CD4-positive, alpha-beta memory T cell (primary cell): ENCODE measurements at regions not wholly inside any gene's neighbourhood (a gene's known extent, or its start where the extent isn't known, plus 50 kb on each side); places are given as distances from the start of the nearest gene placed in this dataset.

Experiments used
- CTCF ChIA-PET: fragments of 350-600 bp; sonication (Branson Sonifier 250); formaldehyde crosslinking; loops from one replicate; lab custom pipeline; 2021; ENCODE audit warnings: inconsistent platforms; ENCODE audit not compliant: partially characterized antibody; lab: Charles Lee
- POLR2A ChIA-PET: fragments of 350-600 bp; sonication (Branson Sonifier 250); formaldehyde crosslinking; loops from one replicate; lab custom pipeline; 2021; ENCODE audit not compliant: partially characterized antibody; lab: Charles Lee
- DNase-seq, 5 donors: peaks; one replicate each; pipeline versions ENCODE4 v3.0.0 to v3.0.0-alpha.2; 2020 to 2022; ENCODE audit warnings: mixed read lengths in 1 of 5
- H3K27ac ChIP-seq: one replicate; pipeline ENCODE4 v1.7.0; 2013; ENCODE audit warnings: low read depth, low read length
- H3K27me3 ChIP-seq: 2 replicates; pipeline ENCODE4 v1.7.0; 2013; ENCODE audit warnings: mild to moderate bottlenecking, low read length, moderate library complexity; ENCODE audit not compliant: insufficient read depth
- H3K36me3 ChIP-seq: 2 replicates; pipeline ENCODE4 v1.7.0; 2013; ENCODE audit warnings: mild to moderate bottlenecking, low read length, moderate library complexity; ENCODE audit not compliant: insufficient read depth
- H3K4me1 ChIP-seq: 2 replicates; pipeline ENCODE4 v1.7.0; 2013; ENCODE audit warnings: mild to moderate bottlenecking, low read length, moderate library complexity; ENCODE audit not compliant: insufficient read depth
- H3K4me3 ChIP-seq, 2 donors: one replicate each; pipeline ENCODE4 v1.7.0; 2013; ENCODE audit warnings: low read length in 2 of 2, mild to moderate bottlenecking in 1 of 2
- H3K9me3 ChIP-seq, 2 donors: one replicate each; pipeline ENCODE4 v1.7.0; 2013; ENCODE audit warnings: low read length in 2 of 2, control low read depth in 1 of 2; ENCODE audit not compliant: control insufficient read depth in 1 of 2
- H3K27ac Mint-ChIP-seq, 7 donors: one replicate each; pipeline ENCODE4 v1.8.0; 2020 to 2021; ENCODE audit warnings: mixed read lengths in 7 of 7, mild to moderate bottlenecking in 6 of 7, inconsistent platforms in 3 of 7, moderate library complexity in 3 of 7
- H3K27me3 Mint-ChIP-seq, 2 donors: one replicate each; pipeline ENCODE4 v1.8.0; 2020 to 2021; ENCODE audit warnings: mixed read lengths in 2 of 2
- H3K36me3 Mint-ChIP-seq, 2 donors: one replicate each; pipeline ENCODE4 v1.8.0; 2020 to 2021; ENCODE audit warnings: mixed read lengths in 2 of 2, inconsistent platforms in 1 of 2, mild to moderate bottlenecking in 1 of 2
- H3K4me1 Mint-ChIP-seq, 4 donors: one replicate each; pipeline ENCODE4 v1.8.0; 2020 to 2021; ENCODE audit warnings: mixed read lengths in 4 of 4, mild to moderate bottlenecking in 1 of 4
- H3K4me3 Mint-ChIP-seq, 8 donors: one replicate each; pipeline ENCODE4 v1.8.0; 2020 to 2021; ENCODE audit warnings: mixed read lengths in 8 of 8, mild to moderate bottlenecking in 7 of 8, moderate library complexity in 6 of 8, inconsistent platforms in 3 of 8
- H3K9me3 Mint-ChIP-seq, 8 donors: one replicate each; pipeline ENCODE4 v1.8.0; 2020 to 2021; ENCODE audit warnings: mixed read lengths in 8 of 8, mild to moderate bottlenecking in 5 of 8, inconsistent platforms in 3 of 8, moderate library complexity in 1 of 8
- intact Hi-C: fragments of 100-400 bp; cut with micrococcal nuclease; formaldehyde crosslinking; loops from one replicate; pipeline ENCODE4 v1.15.1; 2023

GRCh38 chr5:3835811-3836210 is 240.2 kb downstream of the IRX1 start:
- Mint-ChIP-seq H3K9me3 (peaks cover 0 to 14% (median 5%) of the 10 kb centered on the region in 8 donors), H3K4me1 (no peaks in the 10 kb centered on the region), H3K36me3 (no peaks in the 10 kb centered on the region), H3K4me3 (no peak overlapping the region), H3K27ac (no peak overlapping the region), H3K27me3 (no peaks in the 10 kb centered on the region)
- Histone ChIP-seq H3K27ac (no peak overlapping the region), H3K4me3 (no peak overlapping the region), H3K36me3 (no peaks in the 10 kb centered on the region), H3K27me3 (no peaks in the 10 kb centered on the region), H3K4me1 (no peaks in the 10 kb centered on the region), H3K9me3 (no peaks in the 10 kb centered on the region)
- DNase-seq: no peak
- ChIA-PET CTCF (no interaction called here), POLR2A (no interaction called here)
- intact Hi-C loops: no loop called here

GRCh38 chr5:3836528-3836927 is 240.9 kb downstream of the IRX1 start:
- ChIA-PET CTCF (no interaction called here), POLR2A (no interaction called here)
- Histone ChIP-seq H3K27me3 (no peaks in the 10 kb centered on the region), H3K4me3 (no peak overlapping the region), H3K4me1 (no peaks in the 10 kb centered on the region), H3K36me3 (no peaks in the 10 kb centered on the region), H3K9me3 (no peaks in the 10 kb centered on the region), H3K27ac (no peak overlapping the region)
- intact Hi-C loops: no loop called here
- H3K9me3 Mint-ChIP-seq: peaks cover 0 to 13% (median 5%) of the 10 kb centered on the region in 8 donors
- no peaks in the 10 kb centered on the region for H3K4me1 Mint-ChIP-seq
- no peak for DNase-seq
- no peak overlapping the region for H3K27ac Mint-ChIP-seq
- no peaks in the 10 kb centered on the region for H3K27me3 Mint-ChIP-seq
- H3K36me3 Mint-ChIP-seq: no peaks in the 10 kb centered on the region
- H3K4me3 Mint-ChIP-seq: no peak overlapping the region

GRCh38 chr5:3837506-3837905 is 241.9 kb downstream of the IRX1 start:
- H3K36me3 Mint-ChIP-seq: no peaks in the 10 kb centered on the region
- intact Hi-C loops: no loop called here
- no peaks in the 10 kb centered on the region for H3K4me1 ChIP-seq
- H3K9me3 ChIP-seq: no peaks in the 10 kb centered on the region
- ChIA-PET POLR2A (no interaction called here), CTCF (no interaction called here)
- H3K36me3 ChIP-seq: no peaks in the 10 kb centered on the region
- H3K4me3 ChIP-seq: no peak overlapping the region
- H3K27me3 ChIP-seq: no peaks in the 10 kb centered on the region
- H3K27ac Mint-ChIP-seq: no peak overlapping the region
- H3K4me1 Mint-ChIP-seq: no peaks in the 10 kb centered on the region
- no peak overlapping the region for H3K4me3 Mint-ChIP-seq
- no peak for DNase-seq
- peaks cover 2 to 13% (median 5%) of the 10 kb centered on the region in 8 donors for H3K9me3 Mint-ChIP-seq
- H3K27me3 Mint-ChIP-seq: no peaks in the 10 kb centered on the region
- no peak overlapping the region for H3K27ac ChIP-seq

GRCh38 chr5:3839151-3839550 is 243.5 kb downstream of the IRX1 start:
- no peak overlapping the region for H3K4me3 Mint-ChIP-seq

GRCh38 chr5:3842591-3842990 is 247.0 kb downstream of the IRX1 start:
- H3K4me3 Mint-ChIP-seq: no peak overlapping the region
- CTCF ChIA-PET: no interaction called here
- intact Hi-C loops: no loop called here

More at GRCh38 chr5:3839151-3839550, 243.5 kb downstream of the IRX1 start:
- H3K27me3 Mint-ChIP-seq: no peaks in the 10 kb centered on the region
- H3K9me3 ChIP-seq: no peaks in the 10 kb centered on the region
- DNase-seq: no peak
- H3K36me3 ChIP-seq: no peaks in the 10 kb centered on the region
- H3K4me1 Mint-ChIP-seq: no peaks in the 10 kb centered on the region
- no peak overlapping the region for H3K4me3 ChIP-seq
- H3K9me3 Mint-ChIP-seq: peaks cover 2 to 13% (median 6%) of the 10 kb centered on the region in 8 donors
- no peak overlapping the region for H3K27ac Mint-ChIP-seq
- ChIA-PET POLR2A (no interaction called here), CTCF (no interaction called here)
- H3K27me3 ChIP-seq: no peaks in the 10 kb centered on the region
- no peaks in the 10 kb centered on the region for H3K36me3 Mint-ChIP-seq
- intact Hi-C loops: no loop called here
- H3K4me1 ChIP-seq: no peaks in the 10 kb centered on the region
- no peak overlapping the region for H3K27ac ChIP-seq

GRCh38 chr5:3843706-3844105 is 248.1 kb downstream of the IRX1 start:
- Mint-ChIP-seq H3K27me3 (no peaks in the 10 kb centered on the region), H3K27ac (no peak overlapping the region), H3K4me3 (no peak overlapping the region), H3K9me3 (peaks cover 0 to 10% (median 2%) of the 10 kb centered on the region in 8 donors), H3K36me3 (no peaks in the 10 kb centered on the region), H3K4me1 (no peaks in the 10 kb centered on the region)
- DNase-seq: no peak
- POLR2A ChIA-PET: no interaction called here
- CTCF ChIA-PET: no interaction called here
- Histone ChIP-seq H3K36me3 (no peaks in the 10 kb centered on the region), H3K27ac (no peak overlapping the region), H3K4me3 (no peak overlapping the region), H3K27me3 (no peaks in the 10 kb centered on the region), H3K4me1 (no peaks in the 10 kb centered on the region), H3K9me3 (no peaks in the 10 kb centered on the region)
- intact Hi-C loops: no loop called here

More at GRCh38 chr5:3842591-3842990, 247.0 kb downstream of the IRX1 start:
- Histone ChIP-seq H3K4me1 (no peaks in the 10 kb centered on the region), H3K27me3 (no peaks in the 10 kb centered on the region), H3K9me3 (no peaks in the 10 kb centered on the region), H3K27ac (no peak overlapping the region), H3K4me3 (no peak overlapping the region), H3K36me3 (no peaks in the 10 kb centered on the region)
- Mint-ChIP-seq H3K27ac (no peak overlapping the region), H3K9me3 (peaks cover 2 to 10% (median 4%) of the 10 kb centered on the region in 8 donors), H3K36me3 (no peaks in the 10 kb centered on the region), H3K4me1 (no peaks in the 10 kb centered on the region), H3K27me3 (no peaks in the 10 kb centered on the region)
- DNase-seq: no peak
- POLR2A ChIA-PET: no interaction called here

GRCh38 chr5:3844266-3844665 is 248.6 kb downstream of the IRX1 start:
- no peak for DNase-seq
- POLR2A ChIA-PET: no interaction called here

GRCh38 chr5:3845230-3845629 is 249.6 kb downstream of the IRX1 start:
- Histone ChIP-seq H3K27ac (no peak overlapping the region), H3K4me3 (no peak overlapping the region), H3K27me3 (no peaks in the 10 kb centered on the region), H3K36me3 (no peaks in the 10 kb centered on the region), H3K4me1 (no peaks in the 10 kb centered on the region), H3K9me3 (no peaks in the 10 kb centered on the region)
- ChIA-PET CTCF (no interaction called here), POLR2A (no interaction called here)
- H3K4me1 Mint-ChIP-seq: no peaks in the 10 kb centered on the region
- DNase-seq: no peak
- no peak overlapping the region for H3K4me3 Mint-ChIP-seq
- peaks cover 0 to 10% (median 2%) of the 10 kb centered on the region in 8 donors for H3K9me3 Mint-ChIP-seq
- no peaks in the 10 kb centered on the region for H3K27me3 Mint-ChIP-seq
- H3K27ac Mint-ChIP-seq: no peak overlapping the region
- no peaks in the 10 kb centered on the region for H3K36me3 Mint-ChIP-seq
- intact Hi-C loops: no loop called here

More at GRCh38 chr5:3844266-3844665, 248.6 kb downstream of the IRX1 start:
- CTCF ChIA-PET: no interaction called here
- Mint-ChIP-seq H3K4me1 (no peaks in the 10 kb centered on the region), H3K36me3 (no peaks in the 10 kb centered on the region), H3K4me3 (no peak overlapping the region), H3K9me3 (peaks cover 0 to 10% (median 2%) of the 10 kb centered on the region in 8 donors), H3K27ac (no peak overlapping the region), H3K27me3 (no peaks in the 10 kb centered on the region)
- Histone ChIP-seq H3K4me1 (no peaks in the 10 kb centered on the region), H3K9me3 (no peaks in the 10 kb centered on the region), H3K27ac (no peak overlapping the region), H3K4me3 (no peak overlapping the region), H3K36me3 (no peaks in the 10 kb centered on the region), H3K27me3 (no peaks in the 10 kb centered on the region)
- intact Hi-C loops: no loop called here
